GM21619 (cell line): ENCODE measurements at regions not wholly inside any gene's neighbourhood (a gene's known extent, or its start where the extent isn't known, plus 50 kb on each side); places are given as distances from the start of the nearest gene placed in this dataset.

Source experiments
- ATAC-seq: cut with Tn5 transposase; IDR thresholded peaks from one replicate; pipeline ENCODE4 v1.9.1; 2021; ENCODE audit not compliant: unreplicated experiment

DNA sequence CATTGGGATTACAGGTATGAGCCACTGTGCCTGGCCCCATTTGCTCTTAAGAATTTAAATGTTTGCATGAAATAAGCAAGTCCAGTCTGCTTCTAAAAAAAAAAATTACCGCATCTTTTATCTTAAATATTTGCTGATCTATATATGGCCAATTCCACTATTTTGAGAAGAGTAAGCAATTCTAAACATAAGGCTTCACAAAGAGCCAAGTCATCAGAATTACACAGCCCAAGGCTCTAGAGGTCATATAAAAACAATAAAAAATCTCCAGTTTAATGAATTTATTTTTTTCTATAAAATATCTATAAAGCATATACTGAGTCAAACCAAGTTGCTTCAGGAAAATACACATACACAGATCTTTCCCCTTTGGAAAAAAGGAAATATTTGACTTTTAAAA lies 79.0 kb upstream of the CPNE8 start:
- ATAC-seq: no peak

DNA sequence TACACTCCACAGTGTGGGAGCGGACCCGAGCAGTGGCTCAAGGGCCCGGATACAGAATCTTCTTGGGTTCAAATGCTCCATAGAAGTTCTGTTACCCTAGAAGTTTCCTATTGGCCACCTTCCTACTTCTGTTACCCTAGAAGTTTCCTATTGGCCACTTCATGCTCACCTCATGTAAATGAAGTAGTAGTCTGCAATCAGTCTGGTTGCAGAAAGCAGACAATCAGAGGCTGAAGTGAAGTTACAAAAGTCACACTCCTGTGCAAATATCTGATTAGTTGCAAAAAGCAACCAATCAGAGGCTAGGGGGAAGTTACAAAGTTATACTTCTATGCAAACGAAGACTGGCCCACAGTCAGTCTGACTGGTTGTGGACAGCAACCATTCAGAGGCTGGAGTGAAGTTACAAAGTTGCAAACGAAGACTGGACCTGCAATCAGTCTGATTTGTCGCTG lies 77.8 kb upstream of the CPNE8 start:
- no peak for ATAC-seq

DNA sequence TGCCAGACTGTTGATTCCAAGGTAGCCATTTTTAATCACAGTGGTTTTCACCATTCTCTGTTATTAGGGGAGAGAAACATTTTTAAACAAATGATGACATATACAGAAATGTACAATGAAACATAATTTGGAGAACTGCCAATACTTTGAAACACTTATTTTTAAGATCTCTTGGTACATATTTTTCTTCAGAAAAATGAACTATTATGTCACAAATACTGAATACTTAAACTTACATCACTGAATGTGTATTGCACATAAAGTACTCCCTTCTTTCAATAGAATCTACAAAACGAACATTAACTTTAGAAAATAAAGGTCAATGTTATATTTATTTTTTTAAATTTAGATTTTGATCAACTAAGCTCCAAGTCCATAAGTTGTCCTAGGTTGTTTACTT lies 71.7 kb upstream of the CPNE8 start:
- no peak for ATAC-seq

DNA sequence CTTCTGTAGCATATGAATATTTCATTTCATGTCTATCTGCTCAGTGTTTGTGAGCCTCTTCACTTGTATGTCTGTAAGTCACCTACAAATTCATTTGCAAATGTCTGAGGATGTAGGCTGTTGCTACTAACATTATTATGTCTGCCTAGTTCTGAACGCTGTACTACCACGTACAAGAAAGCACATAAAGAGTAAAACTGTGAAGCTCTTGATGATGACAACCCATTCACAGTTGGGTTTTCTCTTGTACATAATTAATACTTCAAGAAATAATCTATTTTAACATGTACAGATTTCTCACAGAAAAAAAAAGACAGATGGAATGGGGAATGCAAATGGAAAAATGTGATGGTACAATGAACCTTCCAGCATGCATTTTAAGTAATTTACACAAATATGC lies 64.3 kb upstream of the CPNE8 start:
- ATAC-seq: no peak

DNA sequence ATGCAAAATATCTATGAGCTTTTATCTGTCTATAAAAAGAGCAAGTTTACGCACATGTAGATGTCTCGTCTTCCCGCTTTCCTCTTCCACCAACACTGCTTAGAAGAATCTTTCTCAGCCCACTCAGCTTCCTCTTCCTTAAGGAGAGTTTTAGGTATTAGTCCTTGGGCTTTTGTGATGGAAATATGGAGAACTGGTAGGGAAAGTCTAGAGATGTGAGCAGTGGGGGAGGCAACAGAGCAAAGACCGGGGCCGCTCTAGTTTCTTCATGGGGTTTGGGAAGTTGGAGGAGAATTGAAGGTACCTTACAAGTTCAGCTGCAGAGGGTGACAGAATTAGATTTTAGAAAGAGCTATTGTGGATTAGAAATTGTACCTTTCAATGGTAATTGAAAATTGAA lies 56.3 kb upstream of the CPNE8 start:
- ATAC-seq: no peak

DNA sequence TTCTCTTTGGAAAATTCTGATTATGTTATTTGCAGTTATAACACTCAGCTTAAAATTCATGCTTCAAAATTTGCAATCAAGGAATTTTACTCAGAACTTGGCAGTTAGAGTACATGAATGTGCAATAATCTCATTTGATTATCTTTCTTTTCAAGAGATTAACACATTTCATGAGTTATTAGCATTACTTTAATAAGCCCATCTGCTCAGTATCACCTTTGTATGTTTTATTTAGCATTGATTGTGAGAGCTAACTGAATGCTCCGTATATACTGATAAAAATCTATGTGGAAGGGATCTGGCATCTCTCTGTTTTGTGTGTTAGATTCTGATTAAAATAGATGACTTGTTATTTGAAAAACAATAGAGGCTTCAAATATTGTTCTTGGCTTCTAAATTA lies 55.6 kb upstream of the CPNE8 start:
- ATAC-seq: no peak

DNA sequence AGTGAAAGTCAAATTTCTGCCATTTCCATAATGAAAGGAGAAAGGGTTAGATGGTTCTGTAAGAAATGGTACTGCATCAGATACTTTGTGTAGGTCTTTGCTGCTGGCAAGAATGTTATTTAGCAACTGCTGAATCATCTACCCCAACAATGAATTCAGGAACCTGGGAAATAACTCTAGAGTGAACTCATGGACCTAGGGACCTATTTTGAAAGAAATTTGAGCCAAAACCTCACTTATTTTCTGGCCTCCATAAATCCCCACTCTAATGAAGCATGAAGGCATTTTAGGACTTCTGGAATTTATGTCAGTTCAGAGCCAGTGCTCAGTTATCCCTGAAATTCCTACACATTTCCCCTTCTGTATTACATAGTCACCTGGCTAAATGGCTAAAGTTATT lies 50.9 kb upstream of the CPNE8 start:
- no peak for ATAC-seq
